Right atrium auricular region (tissue), 2 donors: ENCODE measurements at regions not wholly inside any gene's neighbourhood (a gene's known extent, or its start where the extent isn't known, plus 50 kb on each side); places are given as distances from the start of the nearest gene placed in this dataset.

Experiments
- DNase-seq: peaks from one replicate; pipeline ENCODE4 v3.0.0-alpha.2; 2019; ENCODE audit warnings: low spot score
- H3K27ac ChIP-seq, 2 donors: fragments of 200-600 bp; sonication (generic); 1 replicate in 1 of 2; 2 replicates in 1 of 2; pipeline ENCODE4 v1.5.1; 2016 to 2019
- H3K27me3 ChIP-seq, 2 donors: fragments of 200-600 bp; sonication (generic); one replicate each; pipeline versions ENCODE4 v1.5.1 to v1.6.0; 2017 to 2019
- H3K36me3 ChIP-seq: fragments of 200-600 bp; sonication (generic); one replicate; pipeline ENCODE4 v1.5.1; 2016
- H3K4me1 ChIP-seq, 2 donors: fragments of 200-600 bp; sonication (generic); one replicate each; pipeline versions ENCODE4 v1.5.1 to v1.6.0; 2017 to 2019
- H3K4me3 ChIP-seq, 2 donors: fragments of 200-600 bp; sonication (generic); 1 replicate in 1 of 2; 2 replicates in 1 of 2; pipeline ENCODE4 v1.5.1; 2017 to 2019; ENCODE audit warnings: mild to moderate bottlenecking in 1 of 2, moderate library complexity in 1 of 2
- H3K9me3 ChIP-seq, 2 donors: fragments of 200-600 bp; sonication (generic); one replicate each; pipeline ENCODE4 v1.5.1; 2019
- CTCF ChIP-seq, 2 donors: fragments of 200-600 bp; sonication (generic); IDR thresholded peaks; one replicate each; pipeline ENCODE4 v1.5.1; 2019; ENCODE audit warnings: antibody characterized with exemption in 2 of 2

- Histone ChIP-seq H3K27ac (no peak overlapping the region), H3K4me3 (no peak overlapping the region), H3K9me3 (no peaks in the 10 kb centered on the region), H3K4me1 (no peaks in the 10 kb centered on the region), H3K27me3 (no peaks in the 10 kb centered on the region), H3K36me3 (no peaks in the 10 kb centered on the region)
- no peak for DNase-seq
- TF ChIP-seq CTCF (IDR thresholded peaks at IDR 0.05) = no peak
Observed at GRCh38 chr3:35404571-35404970, 234.8 kb upstream of the ARPP21 start.

- no peaks in the 10 kb centered on the region for H3K27me3 ChIP-seq
- H3K4me3 ChIP-seq = no peak overlapping the region
- no peak for TF ChIP-seq CTCF (IDR thresholded peaks at IDR 0.05)
- no peak for DNase-seq
- H3K4me1 ChIP-seq = no peaks in the 10 kb centered on the region
- H3K27ac ChIP-seq = no peak overlapping the region
- H3K36me3 ChIP-seq = no peaks in the 10 kb centered on the region
- no peaks in the 10 kb centered on the region for H3K9me3 ChIP-seq
Observed at GRCh38 chr3:35408882-35409281, 230.4 kb upstream of the ARPP21 start.

DNA sequence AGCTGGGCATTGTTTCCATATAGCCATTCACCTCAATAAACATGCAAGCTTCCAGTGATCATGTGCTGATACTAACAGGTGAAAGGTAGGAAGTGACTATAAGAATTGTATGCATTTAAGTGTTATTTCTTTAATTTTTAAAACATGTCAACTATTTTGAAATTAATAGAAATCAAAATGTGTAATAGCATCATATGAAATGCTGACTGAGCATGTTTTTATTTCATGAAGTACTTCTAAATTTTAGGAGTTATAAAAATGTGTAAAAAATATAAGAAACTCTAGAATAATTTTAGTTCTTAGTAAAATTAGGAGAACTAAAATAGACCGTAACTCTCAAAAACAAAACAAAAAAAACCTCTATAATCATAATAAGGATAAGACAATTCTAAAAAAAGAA, 229.3 kb upstream of the ARPP21 start:
- DNase-seq = no peak
- Histone ChIP-seq H3K27ac (no peak overlapping the region), H3K9me3 (no peaks in the 10 kb centered on the region), H3K4me1 (no peaks in the 10 kb centered on the region), H3K4me3 (no peak overlapping the region), H3K27me3 (no peaks in the 10 kb centered on the region), H3K36me3 (no peaks in the 10 kb centered on the region)
- TF ChIP-seq CTCF (IDR thresholded peaks at IDR 0.05) = no peak

- no peaks in the 10 kb centered on the region for H3K36me3 ChIP-seq
- no peaks in the 10 kb centered on the region for H3K9me3 ChIP-seq
- no peak for TF ChIP-seq CTCF (IDR thresholded peaks at IDR 0.05)
- H3K4me1 ChIP-seq = no peaks in the 10 kb centered on the region
- DNase-seq = no peak
- no peak overlapping the region for H3K4me3 ChIP-seq
- no peak overlapping the region for H3K27ac ChIP-seq
- H3K27me3 ChIP-seq = no peaks in the 10 kb centered on the region
Observed at GRCh38 chr3:35413483-35413882, 225.8 kb upstream of the ARPP21 start.

- Histone ChIP-seq H3K9me3 (no peaks in the 10 kb centered on the region), H3K36me3 (no peaks in the 10 kb centered on the region), H3K27ac (no peak overlapping the region), H3K27me3 (no peaks in the 10 kb centered on the region), H3K4me3 (no peak overlapping the region), H3K4me1 (no peaks in the 10 kb centered on the region)
- TF ChIP-seq CTCF (IDR thresholded peaks at IDR 0.05) = no peak
- DNase-seq = no peak
Observed at GRCh38 chr3:35417080-35417479, 222.2 kb upstream of the ARPP21 start.

- no peak for DNase-seq
- no peaks in the 10 kb centered on the region for H3K36me3 ChIP-seq
- no peaks in the 10 kb centered on the region for H3K9me3 ChIP-seq
- no peaks in the 10 kb centered on the region for H3K4me1 ChIP-seq
- no peak overlapping the region for H3K27ac ChIP-seq
- no peaks in the 10 kb centered on the region for H3K27me3 ChIP-seq
- no peak for TF ChIP-seq CTCF (IDR thresholded peaks at IDR 0.05)
- no peak overlapping the region for H3K4me3 ChIP-seq
Observed at GRCh38 chr3:35422101-35422500, 217.2 kb upstream of the ARPP21 start.
